NT2/D1 (cell line): ENCODE measurements at regions not wholly inside any gene's neighbourhood (a gene's known extent, or its start where the extent isn't known, plus 50 kb on each side); places are given as distances from the start of the nearest gene placed in this dataset.

Experiments
- SUZ12 ChIP-seq: IDR thresholded peaks from 2 replicates; pipeline ENCODE4 v1.6.1; 2011; ENCODE audit not compliant: insufficient read length, insufficient read depth; ENCODE audit errors: extremely low read depth
- YY1 ChIP-seq: IDR thresholded peaks from 2 replicates; pipeline ENCODE4 v1.6.1; 2011; ENCODE audit not compliant: insufficient read length, insufficient read depth
- ZNF274 ChIP-seq: IDR thresholded peaks from 2 replicates; pipeline ENCODE4 v1.6.1; 2011; ENCODE audit warnings: mild to moderate bottlenecking, low read depth, low read length

GRCh38 chr2:176566496-176566895, 297.3 kb downstream of the MTX2 start:
- TF ChIP-seq ZNF274 = no peak
- TF ChIP-seq YY1 = no peak
- TF ChIP-seq SUZ12 = no peak
